ENCODE measurements at regions not wholly inside any gene's neighbourhood (a gene's known extent, or its start where the extent isn't known, plus 50 kb on each side); places are given as distances from the start of the nearest gene placed in this dataset.

- no peak for TF ChIP-seq JUND (IDR thresholded peaks at IDR 0.05; ENCODE audit: low read depth)
- in situ Hi-C loops (cut with HindIII; ENCODE audit: low pct_unique_long_range_greater_than_20kb, low sequenced_read_pairs) = no loop called here
- no peak for DNase-seq (ENCODE audit: low read depth in 1 of 2, low spot score in 1 of 2)
Measured at GRCh38 chr2:161017780-161018470, 142.3 kb upstream of the TANK start.

DNA sequence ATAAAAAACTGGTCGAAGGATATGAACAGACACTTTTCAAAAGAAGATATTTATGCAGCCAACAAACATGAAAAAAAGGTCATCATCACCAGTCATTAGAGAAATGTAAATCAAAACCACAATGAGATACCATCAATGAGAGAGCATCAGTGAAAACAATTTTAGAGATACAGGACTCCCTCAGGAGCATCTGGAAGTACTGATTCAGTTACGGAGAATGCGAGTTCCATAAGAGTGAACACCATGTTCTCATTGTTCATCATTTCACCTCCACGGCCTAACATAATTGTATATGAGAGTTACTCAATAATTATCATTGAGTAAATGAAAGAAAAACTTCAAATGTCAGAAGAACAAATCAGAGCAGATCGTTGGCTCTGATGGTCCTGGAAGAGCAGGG lies 140.9 kb upstream of the TANK start:
- TF ChIP-seq JUND (IDR thresholded peaks at IDR 0.05; ENCODE audit: low read depth) = no peak
- in situ Hi-C loops (cut with HindIII; ENCODE audit: low pct_unique_long_range_greater_than_20kb, low sequenced_read_pairs) = no loop called here
- no peak for DNase-seq (ENCODE audit: low read depth in 1 of 2, low spot score in 1 of 2)

- in situ Hi-C loops (cut with HindIII; ENCODE audit: low pct_unique_long_range_greater_than_20kb, low sequenced_read_pairs) = no loop called here
- DNase-seq (ENCODE audit: low read depth in 1 of 2, low spot score in 1 of 2) = no peak
Measured at GRCh38 chr2:161020437-161020836, 139.8 kb upstream of the TANK start.

DNA sequence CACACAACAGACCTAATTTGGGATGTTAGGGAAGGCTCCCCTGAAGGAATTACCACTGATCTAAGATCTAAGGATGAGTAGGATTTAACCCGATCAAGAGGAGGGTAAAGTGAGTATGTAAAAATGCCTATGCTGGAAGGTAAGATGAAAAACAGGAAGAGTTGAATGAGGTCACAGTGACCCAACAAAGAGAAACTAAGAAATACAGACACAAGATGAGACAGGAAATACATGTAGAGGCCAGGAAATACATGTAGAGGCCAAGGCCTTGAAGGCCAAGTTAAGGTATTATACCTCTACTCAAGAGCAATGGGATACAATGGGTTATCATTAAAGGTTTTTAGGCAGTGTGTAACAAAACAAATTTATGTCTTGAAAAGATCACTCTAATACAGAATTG lies 131.6 kb upstream of the TANK start:
- no peak for DNase-seq (ENCODE audit: low read depth in 1 of 2, low spot score in 1 of 2)
- TF ChIP-seq JUND (IDR thresholded peaks at IDR 0.05; ENCODE audit: low read depth) = no peak
- in situ Hi-C loops (cut with HindIII; ENCODE audit: low pct_unique_long_range_greater_than_20kb, low sequenced_read_pairs) = no loop called here

More at GRCh38 chr2:161020437-161020836, 139.8 kb upstream of the TANK start:
- no peak for TF ChIP-seq JUND (IDR thresholded peaks at IDR 0.05; ENCODE audit: low read depth)

- no peak for DNase-seq (ENCODE audit: low read depth in 1 of 2, low spot score in 1 of 2)
- in situ Hi-C loops (cut with HindIII; ENCODE audit: low pct_unique_long_range_greater_than_20kb, low sequenced_read_pairs) = no loop called here
- no peak for TF ChIP-seq JUND (IDR thresholded peaks at IDR 0.05; ENCODE audit: low read depth)
Measured at GRCh38 chr2:161029321-161029720, 130.9 kb upstream of the TANK start.

DNA sequence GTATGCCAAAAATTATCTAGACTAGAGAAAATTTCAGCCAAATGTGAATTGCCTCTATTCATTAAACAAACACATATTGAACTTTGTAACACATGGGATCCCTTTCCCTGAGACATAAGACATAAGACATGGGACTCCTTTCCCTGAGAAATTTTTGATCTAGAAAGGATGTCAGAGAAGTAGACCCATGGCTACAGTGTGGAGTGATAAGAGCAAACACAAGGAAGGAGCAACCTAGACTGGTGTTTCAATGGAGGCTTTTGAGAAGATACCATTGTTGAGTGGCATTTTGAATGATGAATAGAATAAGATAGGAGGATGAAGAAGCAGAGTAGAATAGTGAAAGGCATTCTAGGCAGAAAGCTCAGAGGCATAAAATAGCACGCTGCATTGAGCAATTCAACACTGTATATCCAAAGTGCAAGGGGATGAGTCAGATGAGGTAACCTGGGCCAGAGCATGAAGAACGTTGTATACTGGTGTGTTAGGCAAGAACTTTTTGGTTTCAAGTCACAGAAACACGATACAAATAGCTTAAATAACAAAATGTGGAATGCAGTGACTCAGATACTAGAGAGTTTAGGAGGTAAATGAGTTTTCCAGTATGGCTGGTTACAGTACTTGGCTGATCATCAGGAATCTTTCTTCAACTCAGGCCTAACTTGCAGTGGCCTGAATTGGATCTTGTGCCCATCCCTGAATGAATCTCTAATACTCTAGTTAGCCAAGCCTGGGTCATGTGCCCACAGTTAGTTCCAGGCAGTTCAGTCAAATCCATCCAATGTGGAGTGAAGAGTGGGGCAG lies 129.8 kb upstream of the TANK start:
- in situ Hi-C loops (cut with HindIII; ENCODE audit: low pct_unique_long_range_greater_than_20kb, low sequenced_read_pairs) = no loop called here
- no peak for TF ChIP-seq JUND (IDR thresholded peaks at IDR 0.05; ENCODE audit: low read depth)
- no peak for DNase-seq (ENCODE audit: low read depth in 1 of 2, low spot score in 1 of 2)

GRCh38 chr2:161031511-161031910 lies 128.7 kb upstream of the TANK start:
- in situ Hi-C loops (cut with HindIII; ENCODE audit: low pct_unique_long_range_greater_than_20kb, low sequenced_read_pairs) = no loop called here
- TF ChIP-seq JUND (IDR thresholded peaks at IDR 0.05; ENCODE audit: low read depth) = no peak
- no peak for DNase-seq (ENCODE audit: low read depth in 1 of 2, low spot score in 1 of 2)

DNA sequence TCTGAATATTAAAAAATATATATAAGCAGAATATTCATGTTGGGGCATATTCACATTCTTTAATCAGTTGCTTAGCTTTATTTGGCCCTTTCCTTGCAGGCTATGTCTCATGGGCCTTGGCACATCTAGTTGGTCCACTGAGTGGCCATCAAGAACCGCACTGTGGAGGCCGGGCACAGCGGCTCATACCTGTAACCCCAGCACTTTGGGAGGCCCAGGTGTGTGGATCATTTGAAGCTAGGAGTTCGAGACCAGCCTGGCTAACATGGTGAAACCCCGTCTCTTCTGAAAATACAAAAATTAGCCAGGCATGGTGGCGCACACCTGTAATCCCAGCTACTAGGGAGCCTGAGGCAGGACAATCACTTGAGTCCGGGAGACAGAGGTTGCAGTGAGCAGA lies 127.6 kb upstream of the TANK start:
- in situ Hi-C loops (cut with HindIII; ENCODE audit: low pct_unique_long_range_greater_than_20kb, low sequenced_read_pairs) = no loop called here
- DNase-seq (ENCODE audit: low read depth in 1 of 2, low spot score in 1 of 2) = no peak
- TF ChIP-seq JUND (IDR thresholded peaks at IDR 0.05; ENCODE audit: low read depth) = no peak

DNA sequence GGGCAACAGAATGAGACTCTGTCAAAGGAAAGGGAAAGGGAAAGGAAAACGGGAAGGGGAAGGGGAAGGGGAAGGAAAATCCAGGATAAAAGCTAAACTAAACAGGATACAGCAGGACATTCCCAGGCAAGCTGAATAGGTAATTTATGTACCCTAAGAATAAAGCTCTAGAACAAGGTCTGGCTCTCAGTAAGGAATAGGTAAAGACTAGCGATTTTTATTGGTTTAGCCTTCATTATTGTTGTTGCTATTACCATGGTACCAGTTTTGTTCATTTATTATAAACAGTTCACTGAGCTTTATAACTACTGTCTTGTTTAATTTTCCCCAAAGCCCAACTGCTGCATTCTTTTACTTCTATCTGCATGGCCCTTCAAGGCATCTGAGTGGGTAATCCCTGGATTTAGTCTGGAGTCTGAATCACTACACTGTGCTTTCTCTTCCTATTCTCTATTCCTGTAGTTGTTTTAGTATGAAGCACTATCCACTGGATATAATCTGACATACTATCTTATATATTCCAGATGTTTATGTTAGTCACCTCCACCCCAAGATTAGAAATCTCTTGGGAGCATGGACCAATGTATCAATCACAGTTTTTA lies 127.1 kb upstream of the TANK start:
- DNase-seq (ENCODE audit: low read depth in 1 of 2, low spot score in 1 of 2) = no peak
- in situ Hi-C loops (cut with HindIII; ENCODE audit: low pct_unique_long_range_greater_than_20kb, low sequenced_read_pairs) = no loop called here
- TF ChIP-seq JUND (IDR thresholded peaks at IDR 0.05; ENCODE audit: low read depth) = no peak

- no peak for DNase-seq (ENCODE audit: low read depth in 1 of 2, low spot score in 1 of 2)
- no peak for TF ChIP-seq JUND (IDR thresholded peaks at IDR 0.05; ENCODE audit: low read depth)
- in situ Hi-C loops (cut with HindIII; ENCODE audit: low pct_unique_long_range_greater_than_20kb, low sequenced_read_pairs) = no loop called here
Measured at GRCh38 chr2:161036926-161037325, 123.3 kb upstream of the TANK start.

GRCh38 chr2:161039071-161039470 lies 121.2 kb upstream of the TANK start:
- DNase-seq (ENCODE audit: low read depth in 1 of 2, low spot score in 1 of 2) = no peak
- in situ Hi-C loops (cut with HindIII; ENCODE audit: low pct_unique_long_range_greater_than_20kb, low sequenced_read_pairs) = no loop called here

DNA sequence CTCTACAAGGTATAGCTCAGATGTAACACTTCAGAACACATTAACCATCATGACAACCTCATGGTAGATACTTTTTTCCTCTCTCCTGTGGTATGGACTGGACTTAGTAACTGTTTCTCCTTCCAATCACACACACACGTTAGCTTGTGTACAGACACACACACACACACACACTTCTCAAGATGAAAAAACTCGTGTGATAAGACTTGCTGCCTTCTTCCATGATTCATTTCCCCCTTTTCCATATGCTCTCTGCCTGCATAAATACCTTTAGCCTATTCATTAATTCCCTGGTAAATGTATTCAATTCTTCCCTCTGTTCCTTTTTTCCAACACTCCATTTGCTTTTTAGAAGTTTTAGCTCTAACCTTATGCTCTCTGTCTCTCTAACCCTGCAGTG lies 118.9 kb upstream of the TANK start:
- no peak for TF ChIP-seq JUND (IDR thresholded peaks at IDR 0.05; ENCODE audit: low read depth)

More at GRCh38 chr2:161039071-161039470, 121.2 kb upstream of the TANK start:
- no peak for TF ChIP-seq JUND (IDR thresholded peaks at IDR 0.05; ENCODE audit: low read depth)

DNA sequence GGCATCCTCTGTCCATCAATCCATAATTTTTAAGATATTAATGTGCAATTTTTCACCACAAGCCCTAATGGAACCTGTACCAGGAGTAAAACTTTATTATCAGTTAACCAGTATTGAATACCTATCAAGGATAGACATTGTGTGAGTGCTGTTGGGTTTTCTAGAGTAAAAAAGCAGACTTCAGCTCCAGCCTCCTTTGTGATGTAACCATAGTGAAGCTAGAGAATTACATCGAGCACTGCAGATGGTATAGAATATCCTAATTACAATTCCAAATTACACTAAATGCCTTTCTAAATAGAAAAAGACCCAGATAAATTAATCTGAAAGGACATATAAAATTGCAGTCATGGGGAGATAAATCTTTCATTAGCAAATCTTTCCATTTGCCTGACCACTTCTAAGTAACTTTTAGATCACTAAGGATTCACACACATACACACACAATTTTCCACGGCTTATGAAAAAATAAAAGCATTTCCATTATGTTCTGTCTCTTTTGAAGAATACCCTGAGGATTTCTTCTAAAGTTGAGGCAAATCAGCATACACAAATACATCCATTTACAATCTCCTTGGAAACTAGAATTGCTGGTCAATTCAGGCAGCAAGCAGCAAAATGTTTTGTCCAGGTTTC lies 117.1 kb upstream of the TANK start:
- no peak for TF ChIP-seq JUND (IDR thresholded peaks at IDR 0.05; ENCODE audit: low read depth)
- in situ Hi-C loops (cut with HindIII; ENCODE audit: low pct_unique_long_range_greater_than_20kb, low sequenced_read_pairs) = no loop called here
- no peak for DNase-seq (ENCODE audit: low read depth in 1 of 2, low spot score in 1 of 2)

More for the DNA sequence above, 118.9 kb upstream of the TANK start:
- in situ Hi-C loops (cut with HindIII; ENCODE audit: low pct_unique_long_range_greater_than_20kb, low sequenced_read_pairs) = no loop called here
- DNase-seq (ENCODE audit: low read depth in 1 of 2, low spot score in 1 of 2) = no peak

Data from T47D (cell line).